ENCODE measurements at regions not wholly inside any gene's neighbourhood (a gene's known extent, or its start where the extent isn't known, plus 50 kb on each side); places are given as distances from the start of the nearest gene placed in this dataset.

DNA sequence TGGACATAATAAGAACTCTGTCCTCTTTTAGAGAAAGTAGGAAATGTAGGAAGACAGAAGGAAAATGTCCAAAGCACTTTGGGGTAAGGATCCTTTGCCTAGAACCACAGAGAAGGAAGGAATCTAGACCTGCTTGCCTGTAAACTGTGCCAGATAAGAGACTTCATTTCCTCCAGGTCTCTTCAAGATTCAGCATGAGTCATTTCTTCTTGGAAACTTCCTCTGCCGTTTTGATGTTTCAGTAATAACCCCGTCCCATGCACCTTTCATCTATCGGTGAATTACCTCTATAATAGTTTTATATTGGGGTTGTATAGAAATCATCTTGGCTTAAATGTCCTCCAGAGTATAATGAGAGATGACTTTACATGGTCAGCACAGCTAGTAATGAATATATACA, 63.2 kb upstream of the LRATD1 start:
- no peak for TF ChIP-seq CTCF (IDR thresholded peaks at IDR 0.05; ENCODE audit: low read depth, low read length)
- TF ChIP-seq EZH2phosphoT487 (IDR thresholded peaks at IDR 0.05; ENCODE audit: low read depth) = no peak

Data from OCI-LY3 (cell line).